HG02571 (cell line): ENCODE measurements at regions not wholly inside any gene's neighbourhood (a gene's known extent, or its start where the extent isn't known, plus 50 kb on each side); places are given as distances from the start of the nearest gene placed in this dataset.

Experiments used
- ATAC-seq: cut with Tn5 transposase; IDR thresholded peaks from one replicate; pipeline ENCODE4 v1.9.1; 2021; ENCODE audit warnings: mild to moderate bottlenecking, moderate library complexity; ENCODE audit not compliant: unreplicated experiment

DNA sequence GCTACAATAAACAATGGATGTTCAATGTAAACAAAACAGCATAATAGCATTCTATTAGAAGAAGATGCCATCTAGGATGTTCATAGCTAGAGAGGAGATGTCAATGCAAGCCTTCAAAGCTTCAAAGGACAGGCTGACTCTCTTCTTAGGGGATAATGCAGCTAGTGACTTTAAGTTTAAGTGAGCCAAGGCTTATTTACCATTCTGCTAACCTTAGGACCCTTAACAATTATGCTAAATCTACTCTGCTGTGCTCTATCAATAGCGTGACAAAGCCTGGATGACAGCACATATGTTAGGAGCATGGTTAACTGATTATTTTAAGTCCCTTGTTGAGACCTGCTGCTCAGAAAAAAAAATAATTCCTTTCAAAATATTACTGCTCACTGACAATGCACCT is 106.0 kb upstream of the SSTR1 start:
- ATAC-seq, result no peak

- no peak for ATAC-seq
Observed at GRCh38 chr14:38103542-38104225, 104.0 kb upstream of the SSTR1 start.

- no peak for ATAC-seq
Observed at GRCh38 chr14:38105106-38105702, 102.5 kb upstream of the SSTR1 start.

DNA sequence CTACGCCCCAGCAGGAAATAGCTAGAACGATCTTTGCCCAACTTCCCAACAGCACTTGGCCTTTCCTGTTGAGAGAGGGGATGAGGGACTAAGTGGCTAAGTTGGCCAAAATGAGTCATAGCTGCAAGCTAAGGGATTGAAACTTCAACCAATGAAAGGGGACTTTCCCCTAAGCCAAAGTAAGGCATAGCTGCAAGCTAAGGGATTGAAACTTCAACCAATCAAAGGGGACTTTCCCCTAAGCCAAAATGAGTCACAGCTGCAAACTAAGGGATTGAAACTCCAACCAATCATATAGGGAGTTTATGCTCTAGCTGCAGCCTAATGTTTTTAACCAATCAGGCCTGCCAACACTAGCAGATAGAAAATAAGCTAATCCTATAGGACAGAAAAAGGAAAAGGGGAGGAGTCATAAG is 100.5 kb upstream of the SSTR1 start:
- no peak for ATAC-seq

DNA sequence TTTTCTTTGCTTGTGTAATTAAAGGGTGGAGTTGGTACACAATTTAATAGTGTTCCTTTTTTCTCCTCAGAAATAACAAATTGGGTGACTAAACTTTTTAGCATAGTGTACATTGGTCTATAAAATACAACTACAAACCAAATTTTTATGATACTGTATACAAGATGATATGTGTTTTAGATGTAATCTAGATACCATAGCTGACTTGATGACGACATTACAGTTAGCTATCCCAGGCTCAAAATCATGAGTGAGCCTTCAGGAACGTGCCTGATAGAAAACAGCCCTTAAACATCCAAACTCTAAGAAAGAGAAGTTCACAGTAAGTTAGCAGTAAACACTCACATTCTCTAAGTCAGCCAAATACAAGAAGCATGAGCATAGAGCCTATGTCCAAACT is 99.0 kb upstream of the SSTR1 start:
- ATAC-seq, result no peak

GRCh38 chr14:38110258-38110657 is 97.4 kb upstream of the SSTR1 start:
- no peak for ATAC-seq

GRCh38 chr14:38111046-38111445 is 96.7 kb upstream of the SSTR1 start:
- no peak for ATAC-seq

- no peak for ATAC-seq
Observed at GRCh38 chr14:38113546-38113945, 94.2 kb upstream of the SSTR1 start.

GRCh38 chr14:38116895-38117294 is 90.8 kb upstream of the SSTR1 start:
- ATAC-seq, result no peak

GRCh38 chr14:38120109-38120508 is 87.6 kb upstream of the SSTR1 start:
- ATAC-seq, result no peak

DNA sequence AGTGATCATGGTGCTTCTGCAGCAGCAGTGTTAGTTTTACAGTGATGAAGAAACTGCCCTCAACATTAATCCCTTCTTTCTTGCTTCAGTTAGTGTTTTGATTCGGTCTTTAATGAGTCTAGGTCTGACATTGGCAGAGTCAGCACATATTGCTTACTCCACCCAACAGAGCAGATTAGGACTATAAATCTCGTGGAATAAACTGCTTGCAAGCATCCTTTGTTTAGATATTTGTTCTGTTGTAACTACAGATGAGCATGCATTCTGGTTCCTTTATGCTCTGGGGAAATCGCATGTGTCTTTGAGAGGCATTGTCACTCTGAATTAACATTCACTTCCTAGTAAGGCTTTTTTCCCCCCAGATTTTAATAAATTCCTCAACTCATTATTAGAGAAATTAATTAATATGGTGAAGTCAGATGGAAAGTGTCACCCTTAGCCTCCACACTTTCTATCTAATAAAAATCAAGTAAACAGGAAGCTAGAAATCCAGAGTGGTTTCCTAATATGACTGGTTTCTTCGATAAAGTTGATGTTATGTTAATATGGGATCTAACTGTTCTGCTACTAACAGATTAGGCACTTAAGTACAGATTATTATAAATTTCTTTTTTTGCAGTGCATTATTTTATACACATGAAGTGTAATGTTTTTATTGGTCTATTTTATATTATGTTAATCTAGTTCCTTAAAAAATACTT is 86.2 kb upstream of the SSTR1 start:
- no peak for ATAC-seq

- no peak for ATAC-seq
Observed at GRCh38 chr14:38122241-38122640, 85.5 kb upstream of the SSTR1 start.

DNA sequence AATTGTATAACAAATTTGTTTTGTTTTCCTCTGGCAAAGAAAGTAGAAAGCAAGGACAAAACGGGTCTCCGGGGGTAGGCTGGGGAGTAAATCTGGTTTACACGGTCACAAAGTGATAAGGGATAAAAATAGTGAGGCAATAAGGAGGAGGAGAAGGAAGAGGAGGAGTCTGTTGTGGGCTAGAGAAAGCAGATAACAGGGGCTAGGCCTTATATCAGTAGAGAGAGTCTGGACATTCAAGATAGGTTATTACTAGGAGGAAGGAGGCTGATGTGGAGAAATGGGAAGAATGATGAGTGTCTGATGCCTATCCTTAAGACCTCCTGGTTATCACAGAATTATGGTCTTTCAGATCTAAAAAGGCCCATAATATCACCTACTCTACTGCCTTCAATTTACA is 83.2 kb upstream of the SSTR1 start:
- no peak for ATAC-seq

- ATAC-seq, result no peak
Observed at GRCh38 chr14:38125481-38126037, 82.1 kb upstream of the SSTR1 start.

- ATAC-seq, result no peak
Observed at GRCh38 chr14:38127356-38127755, 80.3 kb upstream of the SSTR1 start.

- ATAC-seq, result no peak
Observed at GRCh38 chr14:38127784-38128183, 79.9 kb upstream of the SSTR1 start.

GRCh38 chr14:38128640-38129039 is 79.1 kb upstream of the SSTR1 start:
- ATAC-seq, result no peak

- ATAC-seq, result no peak
Observed at GRCh38 chr14:38129192-38129591, 78.5 kb upstream of the SSTR1 start.

DNA sequence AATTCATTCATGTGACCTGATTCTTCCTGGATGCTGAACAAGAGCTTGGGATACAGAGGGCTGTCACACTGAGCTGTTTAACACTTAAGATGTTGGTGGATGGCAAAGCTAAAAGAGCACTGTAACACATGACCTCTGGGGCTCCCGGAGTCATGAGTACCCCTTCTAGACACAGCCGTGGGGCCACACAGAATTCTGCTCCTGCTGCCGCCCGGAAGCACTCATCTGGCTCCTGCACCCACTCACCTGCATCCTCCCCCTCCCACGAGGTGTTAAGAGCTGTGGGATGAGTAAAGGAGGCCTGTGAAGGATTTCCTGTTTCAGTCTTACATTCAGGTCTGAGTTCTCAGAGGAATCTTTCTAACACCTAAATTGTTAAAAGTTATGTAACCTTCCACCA is 78.0 kb upstream of the SSTR1 start:
- no peak for ATAC-seq

DNA sequence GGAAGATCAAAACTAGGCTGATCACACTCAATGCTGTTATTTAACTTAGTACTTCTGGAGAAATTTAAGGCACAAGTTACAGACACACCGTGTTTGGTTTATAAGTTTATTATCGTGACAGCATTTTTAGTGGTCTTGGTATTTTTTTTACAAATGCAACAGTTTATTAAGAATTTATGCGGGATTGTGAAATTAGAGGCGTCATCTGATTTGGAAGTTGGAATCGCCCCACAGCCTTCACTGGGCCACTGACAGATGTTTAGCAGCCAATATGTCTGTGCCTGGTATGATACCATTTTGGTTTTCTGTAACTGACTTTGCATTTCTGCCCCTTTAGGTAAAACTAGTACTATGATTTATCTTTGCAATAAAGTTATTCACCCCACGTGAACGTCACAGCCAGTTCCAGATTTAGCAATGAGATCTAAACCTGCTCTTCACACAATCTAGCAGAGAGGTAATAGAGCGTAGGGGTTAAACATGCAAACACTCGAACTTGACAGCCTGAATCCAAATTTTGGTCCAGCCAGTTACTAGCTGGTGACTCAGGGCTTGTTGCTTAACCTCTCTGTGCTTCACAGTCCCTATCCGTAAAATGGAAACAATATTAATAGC is 73.2 kb upstream of the SSTR1 start:
- no peak for ATAC-seq

GRCh38 chr14:38135106-38135867 is 72.4 kb upstream of the SSTR1 start:
- ATAC-seq, result no peak
